Activated naive CD4-positive, alpha-beta T cell treated with anti-CD3 and anti-CD28 coated beads for 36 hours (primary cell): ENCODE measurements at regions not wholly inside any gene's neighbourhood (a gene's known extent, or its start where the extent isn't known, plus 50 kb on each side); places are given as distances from the start of the nearest gene placed in this dataset.
"Not testable (repeated sequence)": the region's sequence is repeated elsewhere in the genome, so short reads cannot be mapped to it uniquely, and the experiment has no call there.

Experiments
- CTCF ChIA-PET: fragments of 350-600 bp; sonication (Branson Sonifier 250); formaldehyde crosslinking; loops from one replicate; lab custom pipeline; 2021; ENCODE audit warnings: antibody characterized with exemption; lab: Charles Lee
- DNase-seq: peaks from one replicate; pipeline ENCODE4 v3.0.0-alpha.2; 2020
- H3K27ac Mint-ChIP-seq: one replicate; pipeline ENCODE4 v1.8.0; 2021; ENCODE audit warnings: mild to moderate bottlenecking, mixed read lengths
- H3K27me3 Mint-ChIP-seq: one replicate; pipeline ENCODE4 v1.8.0; 2021; ENCODE audit warnings: low read depth, mixed read lengths
- H3K36me3 Mint-ChIP-seq: one replicate; pipeline ENCODE4 v1.8.0; 2021; ENCODE audit warnings: low read depth, mixed read lengths
- H3K4me1 Mint-ChIP-seq: one replicate; pipeline ENCODE4 v1.8.0; 2021; ENCODE audit warnings: low read depth, mixed read lengths
- H3K4me3 Mint-ChIP-seq: one replicate; pipeline ENCODE4 v1.8.0; 2021; ENCODE audit warnings: mild to moderate bottlenecking, moderate library complexity, mixed read lengths
- H3K9me3 Mint-ChIP-seq: one replicate; pipeline ENCODE4 v1.8.0; 2021; ENCODE audit warnings: mixed read lengths
- intact Hi-C: fragments of 100-400 bp; cut with micrococcal nuclease; formaldehyde crosslinking; loops from one replicate; pipeline ENCODE4 v1.15.1; 2023

GRCh38 chr15:83335542-83335941, 51.1 kb upstream of the BNC1 start:
- CTCF ChIA-PET, H3K36me3 Mint-ChIP-seq, H3K4me1 Mint-ChIP-seq, H3K27ac Mint-ChIP-seq, H3K9me3 Mint-ChIP-seq, H3K4me3 Mint-ChIP-seq, intact Hi-C loops, DNase-seq: not testable (repeated sequence)
- H3K27me3 Mint-ChIP-seq, result peaks cover 11% of the 10 kb centered on the region

GRCh38 chr15:83339396-83339795, 54.9 kb upstream of the BNC1 start:
- H3K4me1 Mint-ChIP-seq, result no peaks in the 10 kb centered on the region
- intact Hi-C loops, result no loop called here

GRCh38 chr15:83340087-83340486, 55.6 kb upstream of the BNC1 start:
- intact Hi-C loops, result no loop called here
- Mint-ChIP-seq H3K36me3 (no peaks in the 10 kb centered on the region), H3K4me1 (no peaks in the 10 kb centered on the region), H3K27me3 (peaks cover 9% of the 10 kb centered on the region), H3K9me3 (peaks cover 7% of the 10 kb centered on the region), H3K4me3 (no peak overlapping the region), H3K27ac (no peak overlapping the region)
- CTCF ChIA-PET, result no interaction called here
- no peak for DNase-seq

More at GRCh38 chr15:83339396-83339795, 54.9 kb upstream of the BNC1 start:
- H3K27me3 Mint-ChIP-seq, result peaks cover 11% of the 10 kb centered on the region
- CTCF ChIA-PET, result no interaction called here
- H3K36me3 Mint-ChIP-seq, result no peaks in the 10 kb centered on the region
- DNase-seq, result no peak
- H3K4me3 Mint-ChIP-seq, result no peak overlapping the region
- peaks cover 7% of the 10 kb centered on the region for H3K9me3 Mint-ChIP-seq
- no peak overlapping the region for H3K27ac Mint-ChIP-seq

GRCh38 chr15:83346342-83346741, 61.9 kb upstream of the BNC1 start:
- H3K27ac Mint-ChIP-seq, result no peak overlapping the region
- no peaks in the 10 kb centered on the region for H3K36me3 Mint-ChIP-seq
- intact Hi-C loops, result no loop called here
- no peak overlapping the region for H3K4me3 Mint-ChIP-seq
- no peaks in the 10 kb centered on the region for H3K9me3 Mint-ChIP-seq
- H3K27me3 Mint-ChIP-seq, result peaks cover 18% of the 10 kb centered on the region
- no peaks in the 10 kb centered on the region for H3K4me1 Mint-ChIP-seq
- DNase-seq, result no peak
- CTCF ChIA-PET, result interaction anchor here (0.6 kb wide), 1 partner anchor 10 kb away, joined by 3 read pairs; no protein-coding TSS in a partner anchor

- H3K27ac Mint-ChIP-seq, result no peak overlapping the region
- peaks cover 2% of the 10 kb centered on the region for H3K9me3 Mint-ChIP-seq
- H3K27me3 Mint-ChIP-seq, result peaks cover 16% of the 10 kb centered on the region
- intact Hi-C loops, result no loop called here
- CTCF ChIA-PET, result no interaction called here
- no peaks in the 10 kb centered on the region for H3K36me3 Mint-ChIP-seq
- H3K4me1 Mint-ChIP-seq, result no peaks in the 10 kb centered on the region
- no peak for DNase-seq
- H3K4me3 Mint-ChIP-seq, result no peak overlapping the region
These were observed 67.7 kb upstream of the BNC1 start for GRCh38 chr15:83352119-83352518.

GRCh38 chr15:83356501-83357399, 72.3 kb upstream of the BNC1 start:
- intact Hi-C loops, result no loop called here
- Mint-ChIP-seq H3K4me1 (no peaks in the 10 kb centered on the region), H3K27ac (no peak overlapping the region), H3K36me3 (no peaks in the 10 kb centered on the region), H3K9me3 (peaks cover 2% of the 10 kb centered on the region), H3K4me3 (no peak overlapping the region), H3K27me3 (peaks cover 6% of the 10 kb centered on the region)
- DNase-seq, result no peak
- CTCF ChIA-PET, result interaction anchor here (0.7 kb wide), 1 partner anchor 11 kb away, joined by 3 read pairs; no protein-coding TSS in a partner anchor

GRCh38 chr15:83358972-83359564, 74.6 kb upstream of the BNC1 start:
- intact Hi-C loops, result no loop called here
- Mint-ChIP-seq H3K4me3 (no peak overlapping the region), H3K4me1 (no peaks in the 10 kb centered on the region), H3K36me3 (no peaks in the 10 kb centered on the region), H3K9me3 (peaks cover under 1% of the 10 kb centered on the region), H3K27me3 (peaks cover 20% of the 10 kb centered on the region), H3K27ac (no peak overlapping the region)
- CTCF ChIA-PET, result no interaction called here
- no peak for DNase-seq

- peaks cover 38% of the 10 kb centered on the region for H3K27me3 Mint-ChIP-seq
- no peaks in the 10 kb centered on the region for H3K36me3 Mint-ChIP-seq
- no peak for DNase-seq
- intact Hi-C loops, result no loop called here
- H3K4me1 Mint-ChIP-seq, result peaks cover 8% of the 10 kb centered on the region
- no peaks in the 10 kb centered on the region for H3K9me3 Mint-ChIP-seq
- H3K4me3 Mint-ChIP-seq, result no peak overlapping the region
- CTCF ChIA-PET, result interaction anchor here (0.6 to 1.6 kb wide), 2 partner anchors 74 to 115 kb away, joined by 3 read pairs; no protein-coding TSS in a partner anchor
- no peak overlapping the region for H3K27ac Mint-ChIP-seq
These were observed 78.2 kb upstream of the BNC1 start for GRCh38 chr15:83362706-83363105.

GRCh38 chr15:83364501-83364900, 80.0 kb upstream of the BNC1 start:
- CTCF ChIA-PET, result no interaction called here
- H3K27ac Mint-ChIP-seq, result no peak overlapping the region
- no peak overlapping the region for H3K4me3 Mint-ChIP-seq
- no peaks in the 10 kb centered on the region for H3K9me3 Mint-ChIP-seq
- peaks cover 8% of the 10 kb centered on the region for H3K4me1 Mint-ChIP-seq
- H3K27me3 Mint-ChIP-seq, result peaks cover 43% of the 10 kb centered on the region
- no peaks in the 10 kb centered on the region for H3K36me3 Mint-ChIP-seq
- no peak for DNase-seq
- intact Hi-C loops, result no loop called here

GRCh38 chr15:83365370-83365938, 81.0 kb upstream of the BNC1 start:
- Mint-ChIP-seq H3K9me3 (no peaks in the 10 kb centered on the region), H3K4me3 (peak overlapping the region; percentile 45), H3K27me3 (peaks cover 43% of the 10 kb centered on the region), H3K27ac (no peak overlapping the region), H3K4me1 (peaks cover 8% of the 10 kb centered on the region), H3K36me3 (no peaks in the 10 kb centered on the region)
- peak; percentile 35 for DNase-seq
- intact Hi-C loops, result no loop called here
- CTCF ChIA-PET, result interaction anchor here (0.6 kb wide), 1 partner anchor 295 kb away, joined by 3 read pairs; no protein-coding TSS in a partner anchor

GRCh38 chr15:83372434-83372891, 74.7 kb upstream of the SH3GL3 start:
- no peak overlapping the region for H3K4me3 Mint-ChIP-seq
- DNase-seq, result no peak
- intact Hi-C loops, result no loop called here
- peaks cover 48% of the 10 kb centered on the region for H3K27me3 Mint-ChIP-seq
- H3K36me3 Mint-ChIP-seq, result no peaks in the 10 kb centered on the region
- CTCF ChIA-PET, result no interaction called here
- H3K9me3 Mint-ChIP-seq, result no peaks in the 10 kb centered on the region
- no peaks in the 10 kb centered on the region for H3K4me1 Mint-ChIP-seq
- no peak overlapping the region for H3K27ac Mint-ChIP-seq

GRCh38 chr15:83378921-83379578, 68.1 kb upstream of the SH3GL3 start:
- Mint-ChIP-seq H3K27me3 (peaks cover 52% of the 10 kb centered on the region), H3K4me1 (no peaks in the 10 kb centered on the region), H3K9me3 (no peaks in the 10 kb centered on the region), H3K4me3 (no peak overlapping the region), H3K27ac (no peak overlapping the region), H3K36me3 (no peaks in the 10 kb centered on the region)
- no peak for DNase-seq
- CTCF ChIA-PET, result no interaction called here
- intact Hi-C loops, result no loop called here
